ENCODE measurements at regions not wholly inside any gene's neighbourhood (a gene's known extent, or its start where the extent isn't known, plus 50 kb on each side); places are given as distances from the start of the nearest gene placed in this dataset.

DNA sequence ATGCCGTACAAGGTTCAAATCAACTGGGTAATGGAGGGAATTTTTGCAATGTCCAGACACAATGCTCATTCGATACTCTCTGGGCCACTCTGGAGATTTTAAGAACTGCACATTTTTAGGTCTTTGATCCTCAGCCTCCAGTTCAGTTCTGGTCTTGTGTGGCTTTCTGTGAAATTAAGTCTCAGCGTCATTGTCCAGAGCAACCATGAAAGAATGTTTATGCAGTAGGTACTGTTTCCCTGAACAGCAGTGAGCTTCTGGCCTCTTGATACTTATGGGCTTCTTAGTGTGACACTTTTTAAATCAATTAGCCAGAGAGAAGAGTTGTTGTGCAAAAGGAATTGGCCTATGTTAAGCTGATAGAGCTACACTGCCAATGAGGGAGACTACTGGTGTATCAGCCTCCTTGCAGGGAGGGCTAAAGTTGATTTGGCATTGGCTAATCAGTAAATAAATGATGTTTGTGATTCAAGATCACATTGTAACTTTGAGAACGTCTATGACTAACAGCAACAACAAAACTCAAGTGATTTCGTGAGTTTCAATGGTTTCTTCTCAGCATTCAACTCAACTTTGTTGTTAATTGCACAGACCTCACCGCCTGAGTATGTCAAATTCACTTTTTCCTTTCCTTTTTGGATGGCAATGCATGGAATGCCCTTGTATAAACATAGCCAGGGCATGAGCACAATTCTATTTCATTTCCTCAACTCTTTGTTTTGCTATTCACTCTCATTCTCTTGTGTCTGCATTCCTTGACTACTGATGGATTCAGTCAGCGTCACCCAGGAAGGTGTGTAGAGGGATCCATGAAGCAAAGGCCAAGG is 85.1 kb downstream of the GJA1 start:
- TF ChIP-seq, protein P1, sequence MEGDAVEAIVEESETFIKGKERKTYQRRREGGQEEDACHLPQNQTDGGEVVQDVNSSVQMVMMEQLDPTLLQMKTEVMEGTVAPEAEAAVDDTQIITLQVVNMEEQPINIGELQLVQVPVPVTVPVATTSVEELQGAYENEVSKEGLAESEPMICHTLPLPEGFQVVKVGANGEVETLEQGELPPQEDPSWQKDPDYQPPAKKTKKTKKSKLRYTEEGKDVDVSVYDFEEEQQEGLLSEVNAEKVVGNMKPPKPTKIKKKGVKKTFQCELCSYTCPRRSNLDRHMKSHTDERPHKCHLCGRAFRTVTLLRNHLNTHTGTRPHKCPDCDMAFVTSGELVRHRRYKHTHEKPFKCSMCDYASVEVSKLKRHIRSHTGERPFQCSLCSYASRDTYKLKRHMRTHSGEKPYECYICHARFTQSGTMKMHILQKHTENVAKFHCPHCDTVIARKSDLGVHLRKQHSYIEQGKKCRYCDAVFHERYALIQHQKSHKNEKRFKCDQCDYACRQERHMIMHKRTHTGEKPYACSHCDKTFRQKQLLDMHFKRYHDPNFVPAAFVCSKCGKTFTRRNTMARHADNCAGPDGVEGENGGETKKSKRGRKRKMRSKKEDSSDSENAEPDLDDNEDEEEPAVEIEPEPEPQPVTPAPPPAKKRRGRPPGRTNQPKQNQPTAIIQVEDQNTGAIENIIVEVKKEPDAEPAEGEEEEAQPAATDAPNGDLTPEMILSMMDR (IDR thresholded peaks at IDR 0.05), result no peak
- no peak for TF ChIP-seq EZH2 (IDR thresholded peaks at IDR 0.05)
- no peak for TF ChIP-seq EZH2phosphoT487 (IDR thresholded peaks at IDR 0.05)

All from neural progenitor cell (in vitro differentiated cells).